ENCODE measurements at regions not wholly inside any gene's neighbourhood (a gene's known extent, or its start where the extent isn't known, plus 50 kb on each side); places are given as distances from the start of the nearest gene placed in this dataset.

- no peak overlapping the region for H3K4me3 ChIP-seq (ENCODE audit: low read depth, low read length)
- DNase-seq (ENCODE audit: low read depth, low spot score): no peak
- in situ Hi-C loops (cut with HindIII; ENCODE audit: low sequenced_read_pairs): no loop called here
- no peak for TF ChIP-seq CTCF (IDR thresholded peaks at IDR 0.05; ENCODE audit: low read depth, low read length)
Observed at GRCh38 chr3:99472385-99472784, 166.0 kb upstream of the COL8A1 start.

GRCh38 chr3:99471353-99472323 lies 166.8 kb upstream of the COL8A1 start:
- in situ Hi-C loops (cut with HindIII; ENCODE audit: low sequenced_read_pairs): no loop called here
- no peak overlapping the region for H3K4me3 ChIP-seq (ENCODE audit: low read depth, low read length)
- DNase-seq (ENCODE audit: low read depth, low spot score): no peak
- no peak for TF ChIP-seq CTCF (IDR thresholded peaks at IDR 0.05; ENCODE audit: low read depth, low read length)

- in situ Hi-C loops (cut with HindIII; ENCODE audit: low sequenced_read_pairs): no loop called here
- TF ChIP-seq CTCF (IDR thresholded peaks at IDR 0.05; ENCODE audit: low read depth, low read length): no peak
- H3K4me3 ChIP-seq (ENCODE audit: low read depth, low read length): no peak overlapping the region
- peak; percentile 28 for DNase-seq (ENCODE audit: low read depth, low spot score)
Observed at GRCh38 chr3:99470841-99471240, 167.6 kb upstream of the COL8A1 start.

GRCh38 chr3:99468918-99469317 lies 169.5 kb upstream of the COL8A1 start:
- no peak for TF ChIP-seq CTCF (IDR thresholded peaks at IDR 0.05; ENCODE audit: low read depth, low read length)
- H3K4me3 ChIP-seq (ENCODE audit: low read depth, low read length): no peak overlapping the region
- no peak for DNase-seq (ENCODE audit: low read depth, low spot score)
- in situ Hi-C loops (cut with HindIII; ENCODE audit: low sequenced_read_pairs): no loop called here

- no peak overlapping the region for H3K4me3 ChIP-seq (ENCODE audit: low read depth, low read length)
- TF ChIP-seq CTCF (IDR thresholded peaks at IDR 0.05; ENCODE audit: low read depth, low read length): no peak
- DNase-seq (ENCODE audit: low read depth, low spot score): no peak
- in situ Hi-C loops (cut with HindIII; ENCODE audit: low sequenced_read_pairs): no loop called here
Observed at GRCh38 chr3:99467420-99467819, 171.0 kb upstream of the COL8A1 start.

GRCh38 chr3:99466331-99466730 lies 172.1 kb upstream of the COL8A1 start:
- TF ChIP-seq CTCF (IDR thresholded peaks at IDR 0.05; ENCODE audit: low read depth, low read length): no peak
- in situ Hi-C loops (cut with HindIII; ENCODE audit: low sequenced_read_pairs): no loop called here
- H3K4me3 ChIP-seq (ENCODE audit: low read depth, low read length): no peak overlapping the region
- DNase-seq (ENCODE audit: low read depth, low spot score): no peak
